Breast epithelium (tissue), 4 donors: ENCODE measurements at regions not wholly inside any gene's neighbourhood (a gene's known extent, or its start where the extent isn't known, plus 50 kb on each side); places are given as distances from the start of the nearest gene placed in this dataset.

ENCODE experiments used
- DNase-seq, 2 donors: peaks; one replicate each; pipeline ENCODE4 v3.0.0-alpha.2; 2019; ENCODE audit warnings: low spot score in 2 of 2
- H3K27ac ChIP-seq, 2 donors: fragments of 200-600 bp; sonication (generic) in 1 of 2; one replicate each; pipeline ENCODE4 v1.5.1; 2016 to 2019; ENCODE audit warnings: mild to moderate bottlenecking in 1 of 2
- H3K27me3 ChIP-seq, 2 donors: fragments of 200-600 bp; sonication (generic) in 1 of 2; one replicate each; pipeline versions ENCODE4 v1.5.1 to v1.6.0; 2017 to 2019; ENCODE audit warnings: control low read depth in 1 of 2, mild to moderate bottlenecking in 1 of 2
- H3K36me3 ChIP-seq: fragments of 200-600 bp; one replicate; pipeline ENCODE4 v1.5.1; 2019
- H3K4me1 ChIP-seq, 2 donors: fragments of 200-600 bp; sonication (generic); one replicate each; pipeline ENCODE4 v1.5.1; 2016 to 2019; ENCODE audit warnings: control low read depth in 1 of 2
- H3K4me3 ChIP-seq, 3 donors: fragments of 200-600 bp; sonication (generic); 1 replicate in 2 of 3; 2 replicates in 1 of 3; pipeline ENCODE4 v1.5.1; 2016 to 2019; ENCODE audit warnings: mild to moderate bottlenecking in 3 of 3, moderate library complexity in 2 of 3
- H3K9me3 ChIP-seq, 2 donors: fragments of 200-600 bp; sonication (generic) in 1 of 2; one replicate each; pipeline ENCODE4 v1.5.1; 2016 to 2019; ENCODE audit warnings: control low read depth in 1 of 2
- CTCF ChIP-seq, 3 donors: fragments of 450-650 bp; IDR thresholded peaks; one replicate each; pipeline ENCODE4 v1.5.1; 2016 to 2017; ENCODE audit warnings: antibody characterized with exemption in 3 of 3, mild to moderate bottlenecking in 3 of 3, moderate library complexity in 3 of 3
- POLR2A ChIP-seq: fragments of 450-650 bp; IDR thresholded peaks from one replicate; pipeline ENCODE4 v1.6.1; 2016; ENCODE audit warnings: antibody characterized with exemption, mild to moderate bottlenecking, moderate library complexity
- POLR2AphosphoS5 ChIP-seq, 3 donors: sonication (generic); formaldehyde crosslinking; IDR thresholded peaks; one replicate each; pipeline ENCODE4 v1.6.1; 2017; ENCODE audit warnings: antibody characterized with exemption in 3 of 3
- intact Hi-C: fragments of 100-400 bp; cut with DNase I; formaldehyde crosslinking; loops from one replicate; pipeline ENCODE4 v1.15.1; 2023; ENCODE audit warnings: low total_unique reads

DNA sequence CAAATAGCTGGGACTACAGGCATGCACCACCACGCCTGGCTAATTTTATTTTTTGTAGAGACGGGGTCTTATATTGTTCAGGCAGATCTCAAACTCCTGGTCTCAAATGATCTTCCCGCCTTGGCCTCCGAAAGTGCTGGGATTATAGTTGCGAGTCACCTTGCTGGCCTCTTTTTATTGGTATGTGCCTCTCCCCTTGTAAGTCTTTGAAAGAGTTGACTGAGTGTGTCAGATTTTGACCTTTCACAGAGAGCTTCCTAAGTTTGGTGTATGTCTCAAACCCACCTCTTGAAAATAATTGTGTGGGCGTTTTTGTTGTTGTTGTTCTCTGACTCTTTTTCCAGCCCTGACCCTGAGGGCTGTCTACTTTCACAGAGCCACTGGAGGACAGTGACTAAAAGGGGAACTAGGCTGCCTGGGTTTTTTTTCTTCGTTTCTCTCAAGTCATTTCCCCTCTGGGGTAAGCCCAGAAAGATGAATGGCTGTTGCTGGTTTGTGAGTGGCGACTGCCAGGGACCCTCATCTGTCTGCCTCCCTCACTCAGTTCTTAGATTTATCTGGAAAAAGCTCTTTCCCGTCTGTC lies 262.8 kb downstream of the ZEB1 start:
- TF ChIP-seq POLR2A (no peak), POLR2AphosphoS5 (IDR thresholded peaks at IDR 0.05) (no peak), CTCF (IDR thresholded peaks at IDR 0.05) (no peak)
- Histone ChIP-seq H3K27me3 (no peaks in the 10 kb centered on the region), H3K27ac (no peak overlapping the region), H3K4me1 (no peaks in the 10 kb centered on the region), H3K4me3 (no peak overlapping the region), H3K36me3 (no peaks in the 10 kb centered on the region), H3K9me3 (peaks cover 0 to 10% of the 10 kb centered on the region in 2 donors)
- intact Hi-C loops: no loop called here
- DNase-seq: no peak

DNA sequence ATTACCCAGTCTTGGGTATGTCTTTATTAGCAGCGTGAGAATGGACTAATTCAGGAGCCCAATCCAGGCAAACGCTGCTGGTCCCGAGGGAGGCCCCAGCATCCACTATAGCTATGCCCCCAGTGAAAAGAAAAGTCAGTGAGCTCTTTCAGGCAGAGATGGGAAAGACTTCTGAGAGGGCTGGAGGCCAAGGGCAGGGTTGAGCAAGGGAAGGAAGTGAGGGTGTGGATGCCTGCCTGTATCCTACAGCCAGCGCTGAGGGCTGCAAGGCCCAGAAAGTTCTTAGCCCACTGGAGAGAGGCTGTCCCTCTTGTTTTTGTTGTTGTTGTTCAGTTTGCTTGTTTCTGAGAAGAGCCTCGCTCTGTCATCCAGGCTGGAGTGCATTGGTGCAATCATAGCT lies 261.6 kb downstream of the ZEB1 start:
- Histone ChIP-seq H3K27me3 (no peaks in the 10 kb centered on the region), H3K4me1 (no peaks in the 10 kb centered on the region), H3K36me3 (no peaks in the 10 kb centered on the region), H3K9me3 (peaks cover 0 to 10% of the 10 kb centered on the region in 2 donors), H3K4me3 (no peak overlapping the region), H3K27ac (no peak overlapping the region)
- no peak for DNase-seq
- TF ChIP-seq CTCF (IDR thresholded peaks at IDR 0.05) (no peak), POLR2A (no peak), POLR2AphosphoS5 (IDR thresholded peaks at IDR 0.05) (no peak)
- intact Hi-C loops: no loop called here
